HUES6 (cell line): ENCODE measurements at regions not wholly inside any gene's neighbourhood (a gene's known extent, or its start where the extent isn't known, plus 50 kb on each side); places are given as distances from the start of the nearest gene placed in this dataset.
"Not testable (repeated sequence)": the region's sequence is repeated elsewhere in the genome, so short reads cannot be mapped to it uniquely, and the experiment has no call there.

ENCODE experiments used
- H3K27ac ChIP-seq: 2 replicates; pipeline ENCODE4 v1.7.0; 2013; ENCODE audit warnings: low read depth, mild to moderate bottlenecking, low read length, inconsistent platforms
- H3K27me3 ChIP-seq: 2 replicates; pipeline ENCODE4 v1.6.1; 2013; ENCODE audit warnings: low read length; ENCODE audit not compliant: control insufficient read depth, insufficient read depth
- H3K36me3 ChIP-seq: 2 replicates; pipeline ENCODE4 v1.6.1; 2013; ENCODE audit warnings: low read length; ENCODE audit not compliant: control insufficient read depth, insufficient read depth
- H3K4me1 ChIP-seq: 2 replicates; pipeline ENCODE4 v1.6.1; 2013; ENCODE audit warnings: low read length; ENCODE audit not compliant: control insufficient read depth, insufficient read depth
- H3K4me3 ChIP-seq: 2 replicates; pipeline ENCODE4 v1.5.1; 2013; ENCODE audit warnings: low read depth, low read length
- H3K9ac ChIP-seq: one replicate; pipeline ENCODE4 v1.6.1; 2013; ENCODE audit warnings: mild to moderate bottlenecking, low read length
- H3K9me3 ChIP-seq: 2 replicates; pipeline ENCODE4 v1.6.1; 2013; ENCODE audit warnings: low read depth, low read length; ENCODE audit not compliant: control insufficient read depth, insufficient read depth

- H3K4me3 ChIP-seq = no peak overlapping the region
- H3K27me3 ChIP-seq = no peaks in the 10 kb centered on the region
- peaks cover 7% of the 10 kb centered on the region for H3K9me3 ChIP-seq
- H3K27ac ChIP-seq = no peak overlapping the region
- H3K4me1 ChIP-seq = no peaks in the 10 kb centered on the region
- no peaks in the 10 kb centered on the region for H3K36me3 ChIP-seq
- H3K9ac ChIP-seq = no peak overlapping the region
Observed at GRCh38 chr1:29557066-29557465, 320.7 kb downstream of the PTPRU start.

- Histone ChIP-seq H3K9ac (no peak overlapping the region), H3K27ac (no peak overlapping the region), H3K36me3 (no peaks in the 10 kb centered on the region), H3K4me1 (no peaks in the 10 kb centered on the region), H3K4me3 (no peak overlapping the region), H3K9me3 (peaks cover 3% of the 10 kb centered on the region), H3K27me3 (no peaks in the 10 kb centered on the region)
Observed at GRCh38 chr1:29556657-29557056, 320.3 kb downstream of the PTPRU start.

- Histone ChIP-seq H3K36me3 (no peaks in the 10 kb centered on the region), H3K4me3 (no peak overlapping the region), H3K27ac (no peak overlapping the region), H3K9me3 (no peaks in the 10 kb centered on the region; the same call in 1 of the 2 replicates), H3K9ac (no peak overlapping the region), H3K27me3 (no peaks in the 10 kb centered on the region), H3K4me1 (peaks cover 5% of the 10 kb centered on the region)
Observed at GRCh38 chr1:29555043-29555620, 318.8 kb downstream of the PTPRU start.

GRCh38 chr1:29554208-29554778 lies 318.0 kb downstream of the PTPRU start:
- H3K27ac ChIP-seq = no peak overlapping the region
- no peak overlapping the region for H3K9ac ChIP-seq
- H3K9me3 ChIP-seq = no peaks in the 10 kb centered on the region; the same call in 1 of the 2 replicates
- H3K36me3 ChIP-seq = no peaks in the 10 kb centered on the region
- H3K4me1 ChIP-seq = peaks cover 6% of the 10 kb centered on the region
- H3K27me3 ChIP-seq = no peaks in the 10 kb centered on the region
- H3K4me3 ChIP-seq = no peak overlapping the region

- Histone ChIP-seq H3K9ac (no peak overlapping the region), H3K36me3 (no peaks in the 10 kb centered on the region), H3K27ac (no peak overlapping the region), H3K9me3 (no peaks in the 10 kb centered on the region; the same call in 1 of the 2 replicates), H3K27me3 (no peaks in the 10 kb centered on the region), H3K4me3 (no peak overlapping the region), H3K4me1 (peaks cover 6% of the 10 kb centered on the region)
Observed at GRCh38 chr1:29551123-29551936, 315.0 kb downstream of the PTPRU start.

- peaks cover 6% of the 10 kb centered on the region for H3K4me1 ChIP-seq
- H3K36me3 ChIP-seq = no peaks in the 10 kb centered on the region
- no peak overlapping the region for H3K9ac ChIP-seq
- no peak overlapping the region for H3K27ac ChIP-seq
- no peak overlapping the region for H3K4me3 ChIP-seq
- H3K9me3 ChIP-seq = no peaks in the 10 kb centered on the region; the same call in 1 of the 2 replicates
- H3K27me3 ChIP-seq = no peaks in the 10 kb centered on the region
Observed at GRCh38 chr1:29550119-29550841, 314.0 kb downstream of the PTPRU start.

GRCh38 chr1:29549728-29550118 lies 313.4 kb downstream of the PTPRU start:
- H3K27ac ChIP-seq = not testable (repeated sequence)

GRCh38 chr1:29549001-29549400 lies 312.7 kb downstream of the PTPRU start:
- Histone ChIP-seq H3K36me3 (no peaks in the 10 kb centered on the region), H3K27me3 (no peaks in the 10 kb centered on the region), H3K9me3 (no peaks in the 10 kb centered on the region), H3K4me1 (peaks cover 6% of the 10 kb centered on the region), H3K27ac (no peak overlapping the region), H3K9ac (no peak overlapping the region), H3K4me3 (no peak overlapping the region)

More at GRCh38 chr1:29549728-29550118, 313.4 kb downstream of the PTPRU start:
- H3K9ac ChIP-seq, H3K27me3 ChIP-seq, H3K4me3 ChIP-seq, H3K9me3 ChIP-seq, H3K36me3 ChIP-seq, H3K4me1 ChIP-seq: not testable (repeated sequence)

- H3K9ac ChIP-seq = no peak overlapping the region
- no peak overlapping the region for H3K27ac ChIP-seq
Observed at GRCh38 chr1:29548091-29548490, 311.8 kb downstream of the PTPRU start.

GRCh38 chr1:29547300-29547699 lies 311.0 kb downstream of the PTPRU start:
- no peaks in the 10 kb centered on the region for H3K27me3 ChIP-seq
- no peak overlapping the region for H3K9ac ChIP-seq
- H3K9me3 ChIP-seq = no peaks in the 10 kb centered on the region
- no peaks in the 10 kb centered on the region for H3K36me3 ChIP-seq
- H3K4me1 ChIP-seq = peaks cover 6% of the 10 kb centered on the region
- H3K4me3 ChIP-seq = no peak overlapping the region
- H3K27ac ChIP-seq = no peak overlapping the region

More at GRCh38 chr1:29548091-29548490, 311.8 kb downstream of the PTPRU start:
- Histone ChIP-seq H3K4me3 (no peak overlapping the region), H3K36me3 (no peaks in the 10 kb centered on the region), H3K9me3 (no peaks in the 10 kb centered on the region), H3K27me3 (no peaks in the 10 kb centered on the region), H3K4me1 (peaks cover 6% of the 10 kb centered on the region)
